ENCODE measurements at regions not wholly inside any gene's neighbourhood (a gene's known extent, or its start where the extent isn't known, plus 50 kb on each side); places are given as distances from the start of the nearest gene placed in this dataset.
"Not testable (repeated sequence)": the region's sequence is repeated elsewhere in the genome, so short reads cannot be mapped to it uniquely, and the experiment has no call there.

DNA sequence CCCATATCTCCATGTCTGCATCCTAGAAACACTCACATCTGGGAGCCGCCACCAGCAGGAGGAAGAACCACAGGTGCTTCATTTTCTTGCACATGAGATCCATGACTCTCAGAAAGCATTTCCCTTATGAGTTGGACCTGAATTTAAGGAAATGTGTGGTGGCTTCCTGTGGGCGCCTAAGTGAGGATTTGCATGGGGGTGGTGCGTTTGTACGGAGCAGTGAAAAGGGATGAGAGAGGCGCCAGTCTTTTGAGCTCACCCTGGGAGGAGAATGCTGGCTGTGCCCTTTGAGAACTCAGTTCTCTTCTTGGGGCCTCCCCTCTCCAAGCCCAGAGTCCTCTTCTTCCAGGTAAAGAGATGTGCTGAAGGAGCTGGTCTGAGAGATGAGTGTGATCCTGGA is 895.7 kb downstream of the TMEM121 start (continued):
- TF ChIP-seq REST (IDR thresholded peaks at IDR 0.05; ENCODE audit: unreplicated experiment) (no peak), EZH2 (IDR thresholded peaks at IDR 0.05; ENCODE audit: low read depth, unreplicated experiment) (no peak), POLR2AphosphoS5 (IDR thresholded peaks at IDR 0.05; ENCODE audit: low read depth) (no peak), CREB1 (CRISPR knock-in tag; IDR thresholded peaks at IDR 0.05; ENCODE audit: low read depth) (no peak)

DNA sequence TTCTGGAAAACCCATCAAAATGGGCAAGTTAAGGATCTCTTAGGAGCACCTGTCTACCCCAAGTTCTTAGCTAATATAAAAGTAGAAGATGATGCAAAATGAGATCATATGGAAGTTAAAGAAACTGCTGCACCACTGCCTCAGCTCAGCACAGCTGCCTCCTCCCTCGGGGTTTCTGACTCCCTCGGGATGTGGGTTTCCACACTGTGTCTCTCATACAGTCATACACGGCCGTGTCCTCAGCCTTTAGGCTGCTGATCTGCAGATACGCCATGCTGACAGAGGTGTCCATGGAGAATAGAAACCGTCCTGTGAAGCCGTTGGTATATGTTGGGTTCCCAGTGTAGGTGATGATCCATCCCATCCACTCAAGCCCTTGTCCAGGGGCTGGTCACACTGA is 898.8 kb downstream of the TMEM121 start:
- Mint-ChIP-seq H3K9me3 (peaks cover 74% of the 10 kb centered on the region), H3K36me3 (ENCODE audit: low read depth) (peaks cover 12% of the 10 kb centered on the region)
- not testable (repeated sequence) for H3K36me3 ChIP-seq (ENCODE audit: insufficient read depth); H3K27ac Mint-ChIP-seq; H2AFZ ChIP-seq; H3F3A ChIP-seq (replicated peaks; ENCODE audit: low read depth); H3K4me1 ChIP-seq (ENCODE audit: insufficient read depth); H3K4me3 ChIP-seq; H3K4me3 Mint-ChIP-seq; H3K9me2 ChIP-seq (ENCODE audit: insufficient read depth); H3K27me3 Mint-ChIP-seq (ENCODE audit: insufficient read depth, low read depth, poor library complexity); H3K79me2 ChIP-seq (replicated peaks; ENCODE audit: insufficient read depth); H3K4me2 ChIP-seq; H3K27me3 ChIP-seq (ENCODE audit: insufficient read depth); H3K27ac ChIP-seq (ENCODE audit: low read depth); DNase-seq (ENCODE audit: low spot score); H4K20me1 ChIP-seq (replicated peaks; ENCODE audit: insufficient read depth); ATAC-seq; H3K4me1 Mint-ChIP-seq

DNA sequence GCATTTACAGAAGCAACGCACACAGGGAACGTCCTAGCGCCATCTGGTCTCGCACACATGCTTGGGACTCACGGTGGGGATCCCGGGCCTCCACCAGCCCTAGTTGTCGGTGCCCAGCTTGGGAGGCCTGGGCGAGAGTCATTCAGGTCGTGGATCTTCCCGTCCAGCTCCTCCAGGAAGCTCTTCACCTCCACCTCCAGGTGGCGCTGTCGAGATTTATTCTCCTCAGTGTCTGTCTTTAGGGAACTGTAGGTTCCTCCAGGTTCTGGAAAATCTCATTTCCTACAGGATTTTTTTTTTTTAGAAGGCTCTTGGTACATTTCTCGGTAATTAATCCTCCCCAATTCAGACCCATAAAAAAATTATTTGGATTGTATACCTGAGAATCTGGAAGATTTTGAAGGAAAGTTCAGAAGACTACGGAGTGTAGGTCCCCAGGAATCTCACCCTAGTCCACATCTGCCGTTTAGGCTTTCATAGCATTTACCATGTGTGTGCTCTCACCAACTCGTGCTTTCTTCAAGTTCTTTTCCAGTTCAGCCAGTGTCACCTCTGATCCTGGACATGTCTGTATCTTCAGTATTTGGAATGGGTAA is 910.0 kb downstream of the TMEM121 start:
- no peaks in the 10 kb centered on the region for H3K4me1 Mint-ChIP-seq
- TF ChIP-seq CTCF (conservative IDR thresholded peaks at IDR 0.05; ENCODE audit: low read depth in 2 of 2) (peak in 1 of 2 experiments; percentile 30; a peak in 1 of 4 replicates), EZH2 (IDR thresholded peaks at IDR 0.05; ENCODE audit: low read depth, unreplicated experiment) (no peak)
- Histone ChIP-seq H3K4me2 (no peak overlapping the region), H3F3A (replicated peaks; ENCODE audit: low read depth) (no peaks in the 10 kb centered on the region), H3K4me3 (no peak overlapping the region), H3K36me3 (ENCODE audit: insufficient read depth) (0 out of 2 replicates have a peak, but pooled peaks cover 3% of the 10 kb centered on the region), H3K27ac (ENCODE audit: low read depth) (no peak overlapping the region), H3K4me1 (ENCODE audit: insufficient read depth) (no peaks in the 10 kb centered on the region), H3K27me3 (ENCODE audit: insufficient read depth) (no peaks in the 10 kb centered on the region), H3K9me2 (ENCODE audit: insufficient read depth) (no peaks in the 10 kb centered on the region), H2AFZ (no peak overlapping the region), H3K79me2 (replicated peaks; ENCODE audit: insufficient read depth) (no peaks in the 10 kb centered on the region), H4K20me1 (replicated peaks; ENCODE audit: insufficient read depth) (no peaks in the 10 kb centered on the region)
- no peaks in the 10 kb centered on the region for H3K27me3 Mint-ChIP-seq (ENCODE audit: insufficient read depth, low read depth, poor library complexity)
- H3K9me3 Mint-ChIP-seq, result peaks cover 95% of the 10 kb centered on the region
- peaks cover 43% of the 10 kb centered on the region for H3K36me3 Mint-ChIP-seq (ENCODE audit: low read depth)
- no peak overlapping the region for H3K27ac Mint-ChIP-seq
- DNase-seq (ENCODE audit: low spot score) (peak; percentile 39), ATAC-seq (no peak)
- no peak overlapping the region for H3K4me3 Mint-ChIP-seq
